ENCODE measurements at regions not wholly inside any gene's neighbourhood (a gene's known extent, or its start where the extent isn't known, plus 50 kb on each side); places are given as distances from the start of the nearest gene placed in this dataset.
A peak's percentile ranks its signal among the peaks of the same experiment; 100 is the strongest.

- H3K9ac ChIP-seq (ENCODE audit: insufficient read depth, low read length) = no peak overlapping the region
- no peaks in the 10 kb centered on the region for H3K79me2 ChIP-seq (ENCODE audit: control insufficient read depth, insufficient read depth, low read length)
- DNase-seq (ENCODE audit: low read depth in 2 of 2) = no peak
- H3K4me1 ChIP-seq (ENCODE audit: control insufficient read depth, extremely low read depth, insufficient read depth, low read length) = no peaks in the 10 kb centered on the region
- no peak overlapping the region for H3K4me2 ChIP-seq (ENCODE audit: extremely low read depth, insufficient read depth, low read length)
- no peaks in the 10 kb centered on the region for H4K20me1 ChIP-seq (ENCODE audit: control insufficient read depth, extremely low read depth, insufficient read depth, low read length)
- no peak overlapping the region for H3K27ac ChIP-seq (ENCODE audit: insufficient read depth, low read length)
- no peak overlapping the region for H2AFZ ChIP-seq (ENCODE audit: low read length)
- no peak overlapping the region for H3K4me3 ChIP-seq (replicated peaks in 1 of 4; ENCODE audit: control extremely low read depth in 1 of 4, insufficient read depth in 1 of 4, low read depth in 3 of 4, low read length in 4 of 4)
- no peak for TF ChIP-seq EZH2 (IDR thresholded peaks at IDR 0.05; ENCODE audit: low read length, missing control alignments)
- TF ChIP-seq CTCF (conservative IDR thresholded peaks at IDR 0.05 in 1 of 2, IDR thresholded peaks at IDR 0.05 in 1 of 2; ENCODE audit: low read depth in 1 of 2, low read length in 2 of 2) = no peak
- H3K9me3 ChIP-seq (ENCODE audit: control insufficient read depth, insufficient read depth, low read depth, low read length) = no peaks in the 10 kb centered on the region
- H3K27me3 ChIP-seq (ENCODE audit: control insufficient read depth, insufficient read depth, low read length) = no peaks in the 10 kb centered on the region
- no peaks in the 10 kb centered on the region for H3K36me3 ChIP-seq (ENCODE audit: control insufficient read depth, insufficient read depth, low read length)
Measured at GRCh38 chr4:31106419-31106818, 386.2 kb downstream of the PCDH7 start.

- H3K4me2 ChIP-seq (ENCODE audit: extremely low read depth, insufficient read depth, low read length) = no peak overlapping the region
- peak; percentile 19 to 84 for DNase-seq (ENCODE audit: low read depth in 2 of 2)
- H2AFZ ChIP-seq (ENCODE audit: low read length) = no peak overlapping the region
- H3K9ac ChIP-seq (ENCODE audit: insufficient read depth, low read length) = no peak overlapping the region
- no peaks in the 10 kb centered on the region for H3K27me3 ChIP-seq (ENCODE audit: control insufficient read depth, insufficient read depth, low read length)
- no peaks in the 10 kb centered on the region for H3K36me3 ChIP-seq (ENCODE audit: control insufficient read depth, insufficient read depth, low read length)
- H4K20me1 ChIP-seq (ENCODE audit: control insufficient read depth, extremely low read depth, insufficient read depth, low read length) = no peaks in the 10 kb centered on the region
- TF ChIP-seq CTCF (conservative IDR thresholded peaks at IDR 0.05 in 1 of 2, IDR thresholded peaks at IDR 0.05 in 1 of 2; ENCODE audit: low read depth in 1 of 2, low read length in 2 of 2) (no peak), EZH2 (IDR thresholded peaks at IDR 0.05; ENCODE audit: low read length, missing control alignments) (no peak)
- H3K27ac ChIP-seq (ENCODE audit: insufficient read depth, low read length) = no peak overlapping the region
- H3K4me1 ChIP-seq (ENCODE audit: control insufficient read depth, extremely low read depth, insufficient read depth, low read length) = no peaks in the 10 kb centered on the region
- H3K9me3 ChIP-seq (ENCODE audit: control insufficient read depth, insufficient read depth, low read depth, low read length) = no peaks in the 10 kb centered on the region
- H3K79me2 ChIP-seq (ENCODE audit: control insufficient read depth, insufficient read depth, low read length) = no peaks in the 10 kb centered on the region
- H3K4me3 ChIP-seq (replicated peaks in 1 of 4; ENCODE audit: control extremely low read depth in 1 of 4, insufficient read depth in 1 of 4, low read depth in 3 of 4, low read length in 4 of 4) = no peak overlapping the region
Measured at GRCh38 chr4:31107362-31107761, 387.2 kb downstream of the PCDH7 start.

GRCh38 chr4:31108762-31109161, 388.6 kb downstream of the PCDH7 start:
- Histone ChIP-seq H4K20me1 (ENCODE audit: control insufficient read depth, extremely low read depth, insufficient read depth, low read length) (no peaks in the 10 kb centered on the region), H3K4me3 (replicated peaks in 1 of 4; ENCODE audit: control extremely low read depth in 1 of 4, insufficient read depth in 1 of 4, low read depth in 3 of 4, low read length in 4 of 4) (no peak overlapping the region), H3K9me3 (ENCODE audit: control insufficient read depth, insufficient read depth, low read depth, low read length) (no peaks in the 10 kb centered on the region), H3K27me3 (ENCODE audit: control insufficient read depth, insufficient read depth, low read length) (no peaks in the 10 kb centered on the region), H3K27ac (ENCODE audit: insufficient read depth, low read length) (no peak overlapping the region), H3K4me2 (ENCODE audit: extremely low read depth, insufficient read depth, low read length) (no peak overlapping the region), H3K36me3 (ENCODE audit: control insufficient read depth, insufficient read depth, low read length) (no peaks in the 10 kb centered on the region), H3K9ac (ENCODE audit: insufficient read depth, low read length) (no peak overlapping the region), H2AFZ (ENCODE audit: low read length) (no peak overlapping the region), H3K79me2 (ENCODE audit: control insufficient read depth, insufficient read depth, low read length) (no peaks in the 10 kb centered on the region), H3K4me1 (ENCODE audit: control insufficient read depth, extremely low read depth, insufficient read depth, low read length) (no peaks in the 10 kb centered on the region)
- TF ChIP-seq CTCF (conservative IDR thresholded peaks at IDR 0.05 in 1 of 2, IDR thresholded peaks at IDR 0.05 in 1 of 2; ENCODE audit: low read depth in 1 of 2, low read length in 2 of 2) (no peak), EZH2 (IDR thresholded peaks at IDR 0.05; ENCODE audit: low read length, missing control alignments) (no peak)
- DNase-seq (ENCODE audit: low read depth in 2 of 2) = no peak

Measured in fibroblast of lung (primary cell).